HEK293T (cell line): ENCODE measurements at regions not wholly inside any gene's neighbourhood (a gene's known extent, or its start where the extent isn't known, plus 50 kb on each side); places are given as distances from the start of the nearest gene placed in this dataset.

Source experiments
- ARNT ChIP-seq: fragments of 450-650 bp; IDR thresholded peaks from 2 replicates; pipeline ENCODE4 v1.6.1; 2017; ENCODE audit warnings: mild to moderate bottlenecking
- BHLHE40 ChIP-seq: fragments of 450-650 bp; IDR thresholded peaks from 2 replicates; pipeline ENCODE4 v1.6.1; 2016; ENCODE audit warnings: mild to moderate bottlenecking, moderate library complexity, borderline replicate concordance
- CTBP1 ChIP-seq: fragments of 450-650 bp; IDR thresholded peaks from 2 replicates; pipeline ENCODE4 v1.6.1; 2016; ENCODE audit warnings: borderline replicate concordance
- ELF4 ChIP-seq: fragments of 450-650 bp; IDR thresholded peaks from 2 replicates; pipeline ENCODE4 v1.6.1; 2017; ENCODE audit warnings: antibody characterized with exemption
- FOXM1 ChIP-seq: fragments of 450-650 bp; IDR thresholded peaks from 2 replicates; pipeline ENCODE4 v1.6.1; 2017; ENCODE audit warnings: mild to moderate bottlenecking, borderline replicate concordance
- NFRKB ChIP-seq: fragments of 450-650 bp; IDR thresholded peaks from 2 replicates; pipeline ENCODE4 v1.6.1; 2016; ENCODE audit warnings: mild to moderate bottlenecking, moderate library complexity
- SP1 ChIP-seq: fragments of 450-650 bp; IDR thresholded peaks from 2 replicates; pipeline ENCODE4 v1.6.1; 2017
- SUZ12 ChIP-seq: fragments of 450-650 bp; IDR thresholded peaks from 2 replicates; pipeline ENCODE4 v1.6.1; 2016; ENCODE audit warnings: mild to moderate bottlenecking
- TARDBP ChIP-seq: fragments of 450-650 bp; IDR thresholded peaks from 2 replicates; pipeline ENCODE4 v1.6.1; 2016

DNA sequence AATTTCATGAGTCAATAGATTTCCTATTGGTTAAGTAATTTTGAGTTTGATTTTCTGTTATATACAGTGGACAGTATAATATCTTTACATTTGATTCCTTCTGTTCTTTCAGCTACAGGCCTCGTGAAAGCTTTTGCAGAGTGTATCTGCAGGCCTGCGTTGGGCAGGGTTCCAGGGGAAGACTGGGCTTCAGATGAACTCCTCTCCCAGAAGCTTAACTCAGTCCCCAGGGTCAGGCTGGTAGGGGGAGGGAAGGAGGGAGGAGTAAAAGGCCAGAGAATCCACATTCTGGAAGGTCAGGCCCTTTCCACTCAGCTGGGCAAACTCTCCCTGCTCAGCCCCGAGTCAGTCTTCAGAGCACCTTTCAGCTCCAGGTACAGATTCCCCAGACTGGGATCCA is 100.4 kb upstream of the NECTIN1 start:
- TF ChIP-seq NFRKB (no peak), BHLHE40 (no peak), SUZ12 (no peak), SP1 (no peak), FOXM1 (no peak), ARNT (no peak), ELF4 (no peak), CTBP1 (no peak), TARDBP (no peak)
